PC-9 (cell line): ENCODE measurements at regions not wholly inside any gene's neighbourhood (a gene's known extent, or its start where the extent isn't known, plus 50 kb on each side); places are given as distances from the start of the nearest gene placed in this dataset.

ENCODE experiments used
- EZH2 ChIP-seq: fragments of 200-600 bp; sonication (generic); IDR thresholded peaks from 2 replicates; pipeline ENCODE4 v1.8.0; 2017; ENCODE audit warnings: antibody characterized with exemption, low read depth
- TF ChIP-seq, protein P1 (sequence below): fragments of 200-600 bp; sonication (generic); conservative IDR thresholded peaks from 2 replicates; pipeline ENCODE4 v1.6.1; 2017; ENCODE audit warnings: mixed run types, antibody characterized with exemption, mild to moderate bottlenecking, moderate library complexity

DNA sequence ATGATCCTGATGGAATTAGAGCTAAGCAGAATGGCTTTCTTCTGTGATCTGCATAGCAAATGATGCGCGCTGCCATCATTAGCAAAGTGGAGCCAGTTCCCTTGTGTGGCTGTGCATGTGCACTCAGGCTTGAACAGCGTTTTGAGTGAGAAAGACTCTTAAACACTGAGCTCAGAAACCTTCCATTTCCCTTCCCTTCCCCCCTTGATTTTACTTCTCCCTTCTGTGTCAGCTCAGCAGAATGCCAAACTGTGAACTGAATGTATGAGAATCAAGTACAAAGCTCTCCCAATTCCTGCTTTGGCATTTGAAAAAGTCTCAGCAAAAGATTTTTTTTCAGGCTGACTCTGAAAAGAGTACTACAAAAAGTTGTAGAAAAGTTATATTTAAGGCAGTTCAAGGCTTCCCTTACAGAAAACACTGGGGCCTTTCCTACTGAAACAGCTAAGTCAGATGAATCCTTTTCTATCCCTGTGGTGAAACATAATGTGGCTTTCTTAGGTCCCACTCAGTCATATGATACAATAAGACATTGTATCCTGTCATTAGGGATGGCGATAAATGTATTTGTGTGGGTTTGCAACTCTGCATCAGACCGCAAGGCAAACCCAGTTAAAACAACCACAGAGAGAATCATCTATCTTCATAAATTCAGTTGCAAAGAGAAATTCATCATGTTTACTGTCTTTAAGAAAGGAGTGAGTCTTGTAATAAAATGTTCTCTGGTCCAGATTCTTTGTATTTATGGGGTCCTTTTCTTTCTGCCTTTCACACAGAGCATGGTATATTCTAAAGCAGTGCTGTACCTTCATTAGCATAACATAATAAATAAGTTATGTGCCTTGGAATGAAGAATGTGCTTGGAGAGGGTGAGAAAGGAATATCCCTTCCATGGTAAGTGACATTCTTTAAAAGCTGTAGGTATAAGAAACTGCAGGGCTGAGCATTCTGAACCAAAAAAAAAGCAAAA lies 222.6 kb downstream of the CAAP1 start:
- TF ChIP-seq, protein P1, sequence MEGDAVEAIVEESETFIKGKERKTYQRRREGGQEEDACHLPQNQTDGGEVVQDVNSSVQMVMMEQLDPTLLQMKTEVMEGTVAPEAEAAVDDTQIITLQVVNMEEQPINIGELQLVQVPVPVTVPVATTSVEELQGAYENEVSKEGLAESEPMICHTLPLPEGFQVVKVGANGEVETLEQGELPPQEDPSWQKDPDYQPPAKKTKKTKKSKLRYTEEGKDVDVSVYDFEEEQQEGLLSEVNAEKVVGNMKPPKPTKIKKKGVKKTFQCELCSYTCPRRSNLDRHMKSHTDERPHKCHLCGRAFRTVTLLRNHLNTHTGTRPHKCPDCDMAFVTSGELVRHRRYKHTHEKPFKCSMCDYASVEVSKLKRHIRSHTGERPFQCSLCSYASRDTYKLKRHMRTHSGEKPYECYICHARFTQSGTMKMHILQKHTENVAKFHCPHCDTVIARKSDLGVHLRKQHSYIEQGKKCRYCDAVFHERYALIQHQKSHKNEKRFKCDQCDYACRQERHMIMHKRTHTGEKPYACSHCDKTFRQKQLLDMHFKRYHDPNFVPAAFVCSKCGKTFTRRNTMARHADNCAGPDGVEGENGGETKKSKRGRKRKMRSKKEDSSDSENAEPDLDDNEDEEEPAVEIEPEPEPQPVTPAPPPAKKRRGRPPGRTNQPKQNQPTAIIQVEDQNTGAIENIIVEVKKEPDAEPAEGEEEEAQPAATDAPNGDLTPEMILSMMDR: no peak
- TF ChIP-seq EZH2: no peak
